ENCODE measurements at regions not wholly inside any gene's neighbourhood (a gene's known extent, or its start where the extent isn't known, plus 50 kb on each side); places are given as distances from the start of the nearest gene placed in this dataset.
"Not testable (repeated sequence)": the region's sequence is repeated elsewhere in the genome, so short reads cannot be mapped to it uniquely, and the experiment has no call there.

GRCh38 chr13:37510441-37510840 lies 88.1 kb downstream of the POSTN start:
- Histone ChIP-seq H3K4me3 (ENCODE audit: low read depth in 1 of 2, low read length in 1 of 2) (no peak overlapping the region), H3K9me3 (no peaks in the 10 kb centered on the region), H3K4me1 (ENCODE audit: control insufficient read depth in 1 of 2, insufficient read depth in 1 of 2, low read depth in 1 of 2, low read length in 1 of 2) (no peaks in the 10 kb centered on the region), H3K27me3 (no peaks in the 10 kb centered on the region), H3K36me3 (no peaks in the 10 kb centered on the region), H3K27ac (no peak overlapping the region)
- TF ChIP-seq, protein P1, sequence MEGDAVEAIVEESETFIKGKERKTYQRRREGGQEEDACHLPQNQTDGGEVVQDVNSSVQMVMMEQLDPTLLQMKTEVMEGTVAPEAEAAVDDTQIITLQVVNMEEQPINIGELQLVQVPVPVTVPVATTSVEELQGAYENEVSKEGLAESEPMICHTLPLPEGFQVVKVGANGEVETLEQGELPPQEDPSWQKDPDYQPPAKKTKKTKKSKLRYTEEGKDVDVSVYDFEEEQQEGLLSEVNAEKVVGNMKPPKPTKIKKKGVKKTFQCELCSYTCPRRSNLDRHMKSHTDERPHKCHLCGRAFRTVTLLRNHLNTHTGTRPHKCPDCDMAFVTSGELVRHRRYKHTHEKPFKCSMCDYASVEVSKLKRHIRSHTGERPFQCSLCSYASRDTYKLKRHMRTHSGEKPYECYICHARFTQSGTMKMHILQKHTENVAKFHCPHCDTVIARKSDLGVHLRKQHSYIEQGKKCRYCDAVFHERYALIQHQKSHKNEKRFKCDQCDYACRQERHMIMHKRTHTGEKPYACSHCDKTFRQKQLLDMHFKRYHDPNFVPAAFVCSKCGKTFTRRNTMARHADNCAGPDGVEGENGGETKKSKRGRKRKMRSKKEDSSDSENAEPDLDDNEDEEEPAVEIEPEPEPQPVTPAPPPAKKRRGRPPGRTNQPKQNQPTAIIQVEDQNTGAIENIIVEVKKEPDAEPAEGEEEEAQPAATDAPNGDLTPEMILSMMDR (IDR thresholded peaks at IDR 0.05) = no peak

DNA sequence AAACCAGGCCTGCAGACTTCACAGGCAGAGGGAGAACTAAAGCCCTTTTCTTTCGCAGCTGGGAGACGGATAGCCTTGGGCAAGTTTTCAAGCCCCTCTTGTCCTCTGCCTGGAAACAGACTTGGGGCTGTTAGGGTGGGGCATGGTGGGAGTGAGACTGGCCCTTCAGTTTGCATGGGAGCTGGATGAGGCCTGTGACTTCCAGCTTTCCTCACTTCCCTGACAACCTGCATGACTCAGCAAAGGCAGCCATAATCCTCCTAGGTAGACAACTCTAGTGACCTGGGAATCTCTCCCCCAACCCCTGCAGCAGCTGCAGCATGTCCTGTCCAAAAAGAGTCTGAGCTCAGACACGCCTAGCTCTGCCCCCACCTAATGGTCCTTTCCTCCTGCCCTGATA lies 93.0 kb downstream of the POSTN start:
- Histone ChIP-seq H3K36me3 (no peaks in the 10 kb centered on the region), H3K4me1 (ENCODE audit: control insufficient read depth in 1 of 2, insufficient read depth in 1 of 2, low read depth in 1 of 2, low read length in 1 of 2) (no peaks in the 10 kb centered on the region), H3K27ac (no peak overlapping the region), H3K9me3 (no peaks in the 10 kb centered on the region), H3K4me3 (ENCODE audit: low read depth in 1 of 2, low read length in 1 of 2) (no peak overlapping the region), H3K27me3 (no peaks in the 10 kb centered on the region)
- TF ChIP-seq, protein P1 (IDR thresholded peaks at IDR 0.05) = no peak

DNA sequence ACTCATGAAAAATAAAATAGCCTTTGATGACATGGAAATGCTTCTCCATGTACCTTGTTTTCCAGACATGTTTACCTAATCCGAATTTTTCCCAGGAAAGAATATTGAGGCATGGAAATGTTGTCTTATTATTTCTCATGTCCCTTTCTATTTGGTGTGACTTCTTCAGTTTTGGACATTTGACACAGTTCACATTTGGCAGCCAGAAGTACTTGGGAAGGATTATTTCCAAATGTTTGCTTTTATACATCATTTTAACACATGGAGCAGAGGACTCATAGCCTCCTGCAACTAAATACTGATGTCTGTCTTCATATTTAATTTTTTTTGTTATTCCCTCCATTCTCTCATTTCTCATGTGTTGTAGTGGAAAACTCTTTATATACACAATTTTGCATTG lies 94.3 kb downstream of the POSTN start:
- TF ChIP-seq, protein P1 (IDR thresholded peaks at IDR 0.05) = no peak
- H3K27ac ChIP-seq = no peak overlapping the region
- H3K4me1 ChIP-seq (ENCODE audit: control insufficient read depth in 1 of 2, insufficient read depth in 1 of 2, low read depth in 1 of 2, low read length in 1 of 2) = no peaks in the 10 kb centered on the region
- no peak overlapping the region for H3K4me3 ChIP-seq (ENCODE audit: low read depth in 1 of 2, low read length in 1 of 2)
- no peaks in the 10 kb centered on the region for H3K27me3 ChIP-seq
- no peaks in the 10 kb centered on the region for H3K36me3 ChIP-seq
- no peaks in the 10 kb centered on the region for H3K9me3 ChIP-seq

- TF ChIP-seq, protein P1 (IDR thresholded peaks at IDR 0.05) = no peak
- H3K27ac ChIP-seq = no peak overlapping the region
- H3K36me3 ChIP-seq = no peaks in the 10 kb centered on the region
- H3K4me3 ChIP-seq (ENCODE audit: low read depth in 1 of 2, low read length in 1 of 2) = no peak overlapping the region
- no peaks in the 10 kb centered on the region for H3K4me1 ChIP-seq (ENCODE audit: control insufficient read depth in 1 of 2, insufficient read depth in 1 of 2, low read depth in 1 of 2, low read length in 1 of 2)
- no peaks in the 10 kb centered on the region for H3K9me3 ChIP-seq
- no peaks in the 10 kb centered on the region for H3K27me3 ChIP-seq
Measured at GRCh38 chr13:37503287-37503686, 95.3 kb downstream of the POSTN start.

DNA sequence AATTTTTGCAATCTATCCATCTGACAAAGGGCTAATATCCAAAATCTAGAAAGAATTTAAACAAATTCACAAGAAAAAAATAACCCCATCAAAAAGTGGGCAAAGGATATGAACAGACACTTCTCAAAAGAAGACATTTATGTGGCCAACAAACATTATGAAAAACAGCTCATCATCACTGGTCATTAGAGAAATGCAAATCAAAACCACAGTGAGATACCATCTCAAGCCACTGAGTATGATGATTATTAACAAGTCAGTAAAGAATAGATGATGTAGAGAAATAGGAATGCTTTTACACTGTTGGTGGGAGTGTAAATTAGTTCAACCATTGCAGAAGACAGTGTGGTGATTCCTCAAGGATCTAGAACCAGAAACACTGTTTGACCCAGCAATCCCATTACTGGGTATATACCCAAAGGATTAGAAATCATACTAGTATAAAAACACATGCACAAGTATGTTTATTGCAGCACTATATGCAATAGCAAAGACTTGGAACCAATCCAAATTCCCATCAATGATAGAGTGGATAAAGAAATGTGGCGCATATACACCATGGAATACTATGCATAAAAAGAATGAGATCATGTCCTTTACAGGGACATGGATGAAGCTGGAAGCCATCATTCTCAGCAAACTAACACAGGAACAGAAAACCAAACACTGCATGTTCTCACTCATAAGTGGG lies 96.1 kb downstream of the POSTN start:
- not testable (repeated sequence) for H3K36me3 ChIP-seq; H3K27me3 ChIP-seq; H3K9me3 ChIP-seq; H3K4me3 ChIP-seq (ENCODE audit: low read depth in 1 of 2, low read length in 1 of 2); H3K4me1 ChIP-seq (ENCODE audit: control insufficient read depth in 1 of 2, insufficient read depth in 1 of 2, low read depth in 1 of 2, low read length in 1 of 2); H3K27ac ChIP-seq

DNA sequence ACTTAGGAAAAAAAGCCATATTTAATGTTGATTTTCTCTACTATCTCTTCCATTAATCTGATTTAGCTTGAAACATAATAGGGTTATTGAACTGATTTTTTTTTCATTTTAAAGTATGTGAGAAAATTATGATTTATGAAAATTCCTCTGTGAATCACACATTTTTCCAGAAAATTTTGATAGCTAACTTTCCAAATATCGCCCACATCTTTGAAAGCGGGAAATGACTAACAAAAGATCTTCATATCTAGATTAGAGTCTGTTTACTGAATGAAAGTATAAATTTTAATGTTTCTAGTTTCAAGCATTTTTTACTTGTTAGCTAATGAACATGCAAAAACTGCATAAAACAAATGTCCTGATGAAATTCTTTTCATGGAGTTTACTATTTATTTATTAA lies 97.4 kb downstream of the POSTN start:
- no peaks in the 10 kb centered on the region for H3K27me3 ChIP-seq
- H3K27ac ChIP-seq = no peak overlapping the region
- no peaks in the 10 kb centered on the region for H3K36me3 ChIP-seq
- TF ChIP-seq, protein P1 (IDR thresholded peaks at IDR 0.05) = no peak
- no peak overlapping the region for H3K4me3 ChIP-seq (ENCODE audit: low read depth in 1 of 2, low read length in 1 of 2)
- H3K4me1 ChIP-seq (ENCODE audit: control insufficient read depth in 1 of 2, insufficient read depth in 1 of 2, low read depth in 1 of 2, low read length in 1 of 2) = no peaks in the 10 kb centered on the region
- H3K9me3 ChIP-seq = no peaks in the 10 kb centered on the region
